ENCODE measurements at regions not wholly inside any gene's neighbourhood (a gene's known extent, or its start where the extent isn't known, plus 50 kb on each side); places are given as distances from the start of the nearest gene placed in this dataset.

- H3K4me3 ChIP-seq (ENCODE audit: low read depth in 1 of 2, low read length in 2 of 2), result no peak overlapping the region
- no peaks in the 10 kb centered on the region for H3K27me3 ChIP-seq (ENCODE audit: control insufficient read depth in 1 of 2, insufficient read depth in 2 of 2, low read length in 2 of 2)
- no peaks in the 10 kb centered on the region for H3K9me3 ChIP-seq (ENCODE audit: control insufficient read depth in 1 of 2, low read length in 2 of 2)
- no peaks in the 10 kb centered on the region for H3K36me3 ChIP-seq (ENCODE audit: control insufficient read depth in 1 of 2, insufficient read depth in 2 of 2, low read length in 2 of 2)
- no peak overlapping the region for H3K9ac ChIP-seq (ENCODE audit: low read depth in 1 of 2, low read length in 2 of 2)
- no peaks in the 10 kb centered on the region for H3K4me1 ChIP-seq (ENCODE audit: control insufficient read depth in 1 of 2, insufficient read depth in 2 of 2, low read length in 2 of 2)
- no peak overlapping the region for H3K27ac ChIP-seq (ENCODE audit: low read depth, low read length)
These were observed 99.2 kb downstream of the C12orf50 start for GRCh38 chr12:87930033-87930432.

DNA sequence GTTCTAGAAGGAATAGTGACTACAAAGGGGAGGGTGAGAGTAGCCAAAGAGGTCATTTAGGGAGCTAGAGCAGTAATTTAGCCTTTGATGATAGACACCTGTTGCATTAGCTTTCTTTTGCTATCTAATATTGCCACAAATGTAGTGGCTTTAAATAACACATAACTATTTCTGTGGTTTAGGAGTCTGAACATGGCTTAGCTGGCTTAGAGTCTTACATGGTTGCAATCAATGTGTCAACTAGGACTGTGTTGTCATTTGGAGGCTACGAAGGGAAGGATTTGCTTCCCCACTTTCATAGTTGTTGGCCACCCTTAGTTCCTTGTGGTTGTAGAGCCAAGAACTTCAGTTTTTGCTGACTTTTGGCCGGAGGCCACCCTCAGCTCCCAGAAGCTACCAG, 99.9 kb downstream of the C12orf50 start:
- H3K27me3 ChIP-seq (ENCODE audit: control insufficient read depth in 1 of 2, insufficient read depth in 2 of 2, low read length in 2 of 2), result no peaks in the 10 kb centered on the region
- no peaks in the 10 kb centered on the region for H3K9me3 ChIP-seq (ENCODE audit: control insufficient read depth in 1 of 2, low read length in 2 of 2)
- no peaks in the 10 kb centered on the region for H3K4me1 ChIP-seq (ENCODE audit: control insufficient read depth in 1 of 2, insufficient read depth in 2 of 2, low read length in 2 of 2)
- no peak overlapping the region for H3K4me3 ChIP-seq (ENCODE audit: low read depth in 1 of 2, low read length in 2 of 2)
- no peak overlapping the region for H3K9ac ChIP-seq (ENCODE audit: low read depth in 1 of 2, low read length in 2 of 2)
- no peak overlapping the region for H3K27ac ChIP-seq (ENCODE audit: low read depth, low read length)
- H3K36me3 ChIP-seq (ENCODE audit: control insufficient read depth in 1 of 2, insufficient read depth in 2 of 2, low read length in 2 of 2), result no peaks in the 10 kb centered on the region

GRCh38 chr12:87928031-87928430, 101.2 kb downstream of the C12orf50 start:
- Histone ChIP-seq H3K9ac (ENCODE audit: low read depth in 1 of 2, low read length in 2 of 2) (no peak overlapping the region), H3K27me3 (ENCODE audit: control insufficient read depth in 1 of 2, insufficient read depth in 2 of 2, low read length in 2 of 2) (no peaks in the 10 kb centered on the region), H3K36me3 (ENCODE audit: control insufficient read depth in 1 of 2, insufficient read depth in 2 of 2, low read length in 2 of 2) (no peaks in the 10 kb centered on the region), H3K4me3 (ENCODE audit: low read depth in 1 of 2, low read length in 2 of 2) (no peak overlapping the region), H3K27ac (ENCODE audit: low read depth, low read length) (no peak overlapping the region), H3K4me1 (ENCODE audit: control insufficient read depth in 1 of 2, insufficient read depth in 2 of 2, low read length in 2 of 2) (no peaks in the 10 kb centered on the region), H3K9me3 (ENCODE audit: control insufficient read depth in 1 of 2, low read length in 2 of 2) (no peaks in the 10 kb centered on the region)

- Histone ChIP-seq H3K4me3 (ENCODE audit: low read depth in 1 of 2, low read length in 2 of 2) (no peak overlapping the region), H3K4me1 (ENCODE audit: control insufficient read depth in 1 of 2, insufficient read depth in 2 of 2, low read length in 2 of 2) (no peaks in the 10 kb centered on the region), H3K9ac (ENCODE audit: low read depth in 1 of 2, low read length in 2 of 2) (no peak overlapping the region), H3K36me3 (ENCODE audit: control insufficient read depth in 1 of 2, insufficient read depth in 2 of 2, low read length in 2 of 2) (no peaks in the 10 kb centered on the region), H3K9me3 (ENCODE audit: control insufficient read depth in 1 of 2, low read length in 2 of 2) (no peaks in the 10 kb centered on the region), H3K27me3 (ENCODE audit: control insufficient read depth in 1 of 2, insufficient read depth in 2 of 2, low read length in 2 of 2) (no peaks in the 10 kb centered on the region), H3K27ac (ENCODE audit: low read depth, low read length) (no peak overlapping the region)
These were observed 104.2 kb downstream of the C12orf50 start for GRCh38 chr12:87925021-87925420.

- Histone ChIP-seq H3K9ac (ENCODE audit: low read depth in 1 of 2, low read length in 2 of 2) (no peak overlapping the region), H3K27me3 (ENCODE audit: control insufficient read depth in 1 of 2, insufficient read depth in 2 of 2, low read length in 2 of 2) (no peaks in the 10 kb centered on the region), H3K9me3 (ENCODE audit: control insufficient read depth in 1 of 2, low read length in 2 of 2) (no peaks in the 10 kb centered on the region), H3K4me1 (ENCODE audit: control insufficient read depth in 1 of 2, insufficient read depth in 2 of 2, low read length in 2 of 2) (no peaks in the 10 kb centered on the region), H3K36me3 (ENCODE audit: control insufficient read depth in 1 of 2, insufficient read depth in 2 of 2, low read length in 2 of 2) (no peaks in the 10 kb centered on the region), H3K4me3 (ENCODE audit: low read depth in 1 of 2, low read length in 2 of 2) (no peak overlapping the region), H3K27ac (ENCODE audit: low read depth, low read length) (no peak overlapping the region)
These were observed 105.1 kb downstream of the C12orf50 start for GRCh38 chr12:87924149-87924548.

GRCh38 chr12:87923361-87923760, 105.8 kb downstream of the C12orf50 start:
- no peaks in the 10 kb centered on the region for H3K27me3 ChIP-seq (ENCODE audit: control insufficient read depth in 1 of 2, insufficient read depth in 2 of 2, low read length in 2 of 2)
- no peaks in the 10 kb centered on the region for H3K4me1 ChIP-seq (ENCODE audit: control insufficient read depth in 1 of 2, insufficient read depth in 2 of 2, low read length in 2 of 2)
- H3K9ac ChIP-seq (ENCODE audit: low read depth in 1 of 2, low read length in 2 of 2), result no peak overlapping the region
- H3K27ac ChIP-seq (ENCODE audit: low read depth, low read length), result no peak overlapping the region
- no peaks in the 10 kb centered on the region for H3K9me3 ChIP-seq (ENCODE audit: control insufficient read depth in 1 of 2, low read length in 2 of 2)
- H3K4me3 ChIP-seq (ENCODE audit: low read depth in 1 of 2, low read length in 2 of 2), result no peak overlapping the region
- no peaks in the 10 kb centered on the region for H3K36me3 ChIP-seq (ENCODE audit: control insufficient read depth in 1 of 2, insufficient read depth in 2 of 2, low read length in 2 of 2)

DNA sequence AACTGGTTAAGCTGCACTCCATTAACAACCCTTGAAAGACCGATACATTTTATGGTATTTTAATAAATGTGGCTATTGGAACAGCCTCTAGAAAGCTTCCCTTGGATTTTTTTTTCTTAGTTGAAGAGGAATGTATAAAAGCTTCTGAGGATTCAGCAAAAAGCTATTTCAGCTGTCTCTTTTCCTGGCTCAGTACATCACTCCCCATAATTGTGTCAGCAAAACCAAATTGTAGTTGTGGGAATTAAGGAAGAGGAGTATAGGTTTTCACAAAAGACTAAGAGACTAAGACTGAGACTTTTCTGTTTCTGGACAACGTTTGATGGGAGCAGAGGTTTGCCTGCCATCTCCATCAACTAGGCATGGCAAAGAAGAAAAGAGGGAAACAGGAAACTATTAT, 106.5 kb downstream of the C12orf50 start:
- Histone ChIP-seq H3K27me3 (ENCODE audit: control insufficient read depth in 1 of 2, insufficient read depth in 2 of 2, low read length in 2 of 2) (no peaks in the 10 kb centered on the region), H3K4me1 (ENCODE audit: control insufficient read depth in 1 of 2, insufficient read depth in 2 of 2, low read length in 2 of 2) (no peaks in the 10 kb centered on the region), H3K27ac (ENCODE audit: low read depth, low read length) (no peak overlapping the region), H3K36me3 (ENCODE audit: control insufficient read depth in 1 of 2, insufficient read depth in 2 of 2, low read length in 2 of 2) (no peaks in the 10 kb centered on the region), H3K9ac (ENCODE audit: low read depth in 1 of 2, low read length in 2 of 2) (no peak overlapping the region), H3K9me3 (ENCODE audit: control insufficient read depth in 1 of 2, low read length in 2 of 2) (no peaks in the 10 kb centered on the region), H3K4me3 (ENCODE audit: low read depth in 1 of 2, low read length in 2 of 2) (no peak overlapping the region)

DNA sequence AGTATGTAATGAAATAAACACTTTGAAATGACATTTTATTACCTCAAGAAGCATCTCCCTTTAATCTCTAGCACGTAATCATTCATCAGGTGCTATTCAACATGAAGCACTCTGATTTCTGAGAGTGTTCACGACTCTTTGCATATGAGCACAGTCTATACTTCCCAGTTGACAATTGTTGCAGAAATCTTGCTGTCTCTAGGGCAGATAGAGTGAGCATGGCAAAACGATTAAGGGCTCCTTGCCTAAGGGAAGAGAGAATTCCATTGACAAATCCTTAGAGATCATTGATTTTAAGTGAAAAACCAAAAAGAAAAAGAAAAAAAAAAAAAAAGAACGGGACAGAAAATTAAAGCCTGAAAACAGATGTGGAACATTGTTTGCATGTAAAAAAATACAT, 107.6 kb downstream of the C12orf50 start:
- no peaks in the 10 kb centered on the region for H3K4me1 ChIP-seq (ENCODE audit: control insufficient read depth in 1 of 2, insufficient read depth in 2 of 2, low read length in 2 of 2)
- H3K27ac ChIP-seq (ENCODE audit: low read depth, low read length), result no peak overlapping the region
- no peaks in the 10 kb centered on the region for H3K27me3 ChIP-seq (ENCODE audit: control insufficient read depth in 1 of 2, insufficient read depth in 2 of 2, low read length in 2 of 2)
- no peak overlapping the region for H3K9ac ChIP-seq (ENCODE audit: low read depth in 1 of 2, low read length in 2 of 2)
- H3K4me3 ChIP-seq (ENCODE audit: low read depth in 1 of 2, low read length in 2 of 2), result no peak overlapping the region
- no peaks in the 10 kb centered on the region for H3K9me3 ChIP-seq (ENCODE audit: control insufficient read depth in 1 of 2, low read length in 2 of 2)
- no peaks in the 10 kb centered on the region for H3K36me3 ChIP-seq (ENCODE audit: control insufficient read depth in 1 of 2, insufficient read depth in 2 of 2, low read length in 2 of 2)

GRCh38 chr12:87920139-87920538, 109.1 kb downstream of the C12orf50 start:
- H3K9me3 ChIP-seq (ENCODE audit: control insufficient read depth in 1 of 2, low read length in 2 of 2), result no peaks in the 10 kb centered on the region
- no peak overlapping the region for H3K27ac ChIP-seq (ENCODE audit: low read depth, low read length)
- no peaks in the 10 kb centered on the region for H3K36me3 ChIP-seq (ENCODE audit: control insufficient read depth in 1 of 2, insufficient read depth in 2 of 2, low read length in 2 of 2)
- H3K4me3 ChIP-seq (ENCODE audit: low read depth in 1 of 2, low read length in 2 of 2), result no peak overlapping the region
- H3K4me1 ChIP-seq (ENCODE audit: control insufficient read depth in 1 of 2, insufficient read depth in 2 of 2, low read length in 2 of 2), result no peaks in the 10 kb centered on the region
- H3K9ac ChIP-seq (ENCODE audit: low read depth in 1 of 2, low read length in 2 of 2), result no peak overlapping the region
- no peaks in the 10 kb centered on the region for H3K27me3 ChIP-seq (ENCODE audit: control insufficient read depth in 1 of 2, insufficient read depth in 2 of 2, low read length in 2 of 2)

DNA sequence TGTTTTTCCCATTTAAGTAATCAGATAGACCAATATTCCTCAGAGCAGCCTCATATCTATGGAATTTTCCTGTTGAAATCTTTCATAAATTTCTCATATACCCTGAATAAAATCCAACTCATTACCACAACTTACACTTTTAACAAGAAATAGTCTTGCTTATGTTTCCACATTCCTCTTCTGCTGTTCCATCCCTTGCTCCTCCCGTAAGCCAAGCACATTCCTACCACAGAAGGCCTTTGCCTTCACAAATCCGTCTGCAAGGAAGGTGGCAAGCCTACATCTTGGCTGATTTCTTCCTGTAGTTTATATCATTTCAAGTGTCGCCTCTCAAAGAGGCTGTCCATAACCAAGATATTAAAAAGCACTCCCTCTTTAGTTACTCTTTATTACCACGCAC, 127.7 kb downstream of the C12orf50 start:
- Histone ChIP-seq H3K4me1 (ENCODE audit: control insufficient read depth in 1 of 2, insufficient read depth in 2 of 2, low read length in 2 of 2) (no peaks in the 10 kb centered on the region), H3K9ac (ENCODE audit: low read depth in 1 of 2, low read length in 2 of 2) (no peak overlapping the region), H3K4me3 (ENCODE audit: low read depth in 1 of 2, low read length in 2 of 2) (no peak overlapping the region), H3K9me3 (ENCODE audit: control insufficient read depth in 1 of 2, low read length in 2 of 2) (no peaks in the 10 kb centered on the region), H3K27me3 (ENCODE audit: control insufficient read depth in 1 of 2, insufficient read depth in 2 of 2, low read length in 2 of 2) (no peaks in the 10 kb centered on the region), H3K27ac (ENCODE audit: low read depth, low read length) (no peak overlapping the region), H3K36me3 (ENCODE audit: control insufficient read depth in 1 of 2, insufficient read depth in 2 of 2, low read length in 2 of 2) (no peaks in the 10 kb centered on the region)

- no peaks in the 10 kb centered on the region for H3K4me1 ChIP-seq (ENCODE audit: control insufficient read depth in 1 of 2, insufficient read depth in 2 of 2, low read length in 2 of 2)
- H3K9me3 ChIP-seq (ENCODE audit: control insufficient read depth in 1 of 2, low read length in 2 of 2), result no peaks in the 10 kb centered on the region
- no peaks in the 10 kb centered on the region for H3K27me3 ChIP-seq (ENCODE audit: control insufficient read depth in 1 of 2, insufficient read depth in 2 of 2, low read length in 2 of 2)
- no peaks in the 10 kb centered on the region for H3K36me3 ChIP-seq (ENCODE audit: control insufficient read depth in 1 of 2, insufficient read depth in 2 of 2, low read length in 2 of 2)
- no peak overlapping the region for H3K27ac ChIP-seq (ENCODE audit: low read depth, low read length)
- H3K4me3 ChIP-seq (ENCODE audit: low read depth in 1 of 2, low read length in 2 of 2), result no peak overlapping the region
- H3K9ac ChIP-seq (ENCODE audit: low read depth in 1 of 2, low read length in 2 of 2), result no peak overlapping the region
These were observed 131.5 kb downstream of the C12orf50 start for GRCh38 chr12:87897662-87898061.
